HG03066 (cell line): ENCODE measurements at regions not wholly inside any gene's neighbourhood (a gene's known extent, or its start where the extent isn't known, plus 50 kb on each side); places are given as distances from the start of the nearest gene placed in this dataset.

Experiments used
- ATAC-seq: cut with Tn5 transposase; IDR thresholded peaks from one replicate; pipeline ENCODE4 v1.9.1; 2021; ENCODE audit warnings: low read depth; ENCODE audit not compliant: unreplicated experiment

DNA sequence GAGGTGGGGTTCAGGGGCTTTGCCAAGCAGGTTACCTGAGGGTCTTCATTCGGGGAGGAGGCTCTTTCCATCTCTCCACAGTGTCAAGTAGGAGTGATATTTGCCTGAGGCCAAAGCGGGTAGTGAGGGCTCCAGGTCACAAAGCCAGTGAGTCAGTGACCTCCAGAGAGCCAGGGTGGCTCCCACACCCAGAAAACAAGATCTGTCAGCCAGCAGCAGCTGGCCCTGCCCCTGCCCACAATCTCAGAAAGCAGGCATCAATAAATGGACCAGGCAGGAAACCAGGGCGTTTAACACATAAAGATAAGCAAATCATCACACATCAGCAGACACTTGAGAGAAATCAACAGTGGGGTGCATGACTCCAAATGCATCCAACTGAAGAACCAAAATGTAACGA lies 250.8 kb downstream of the CDH26 start:
- no peak for ATAC-seq

DNA sequence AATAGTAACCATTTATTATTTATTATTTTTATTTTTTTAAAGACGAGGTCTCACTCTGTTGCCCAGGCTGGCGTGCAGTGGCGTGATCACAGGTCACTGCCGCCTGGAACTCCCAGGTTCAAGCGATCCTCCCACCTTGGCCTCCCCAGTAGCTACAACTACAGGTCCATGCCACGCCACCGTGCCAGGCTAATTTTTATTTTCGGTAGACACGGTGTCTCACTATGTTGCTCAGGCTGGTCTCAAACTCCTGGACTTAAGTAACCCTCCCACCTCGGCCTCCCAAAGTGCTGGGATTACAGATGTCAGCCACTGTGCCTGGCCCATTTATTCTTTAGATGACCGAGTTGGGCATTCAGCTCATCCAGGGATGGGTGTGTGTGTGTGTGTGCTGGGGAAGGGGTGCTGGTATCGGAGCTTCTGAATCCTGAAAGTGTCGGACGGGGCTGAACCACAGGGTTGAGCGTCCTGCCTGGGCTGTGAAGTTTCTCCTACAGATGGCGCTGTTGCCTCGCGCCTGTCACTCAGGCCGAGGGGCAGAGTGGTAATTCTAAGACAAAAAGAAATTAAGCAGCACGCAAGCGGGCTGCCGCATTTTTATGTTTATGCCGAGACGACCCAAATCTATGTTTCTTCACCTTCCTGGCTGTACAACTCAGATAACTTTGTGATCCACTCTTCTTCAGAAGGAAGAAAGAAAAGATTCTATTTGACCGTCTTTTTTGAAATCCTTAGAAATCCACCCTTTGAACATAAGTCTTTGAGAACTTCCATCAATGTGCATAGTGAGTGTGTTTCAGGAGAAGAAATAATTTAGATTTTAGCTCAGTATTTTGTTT lies 252.8 kb downstream of the CDH26 start:
- peak; percentile 65 for ATAC-seq

DNA sequence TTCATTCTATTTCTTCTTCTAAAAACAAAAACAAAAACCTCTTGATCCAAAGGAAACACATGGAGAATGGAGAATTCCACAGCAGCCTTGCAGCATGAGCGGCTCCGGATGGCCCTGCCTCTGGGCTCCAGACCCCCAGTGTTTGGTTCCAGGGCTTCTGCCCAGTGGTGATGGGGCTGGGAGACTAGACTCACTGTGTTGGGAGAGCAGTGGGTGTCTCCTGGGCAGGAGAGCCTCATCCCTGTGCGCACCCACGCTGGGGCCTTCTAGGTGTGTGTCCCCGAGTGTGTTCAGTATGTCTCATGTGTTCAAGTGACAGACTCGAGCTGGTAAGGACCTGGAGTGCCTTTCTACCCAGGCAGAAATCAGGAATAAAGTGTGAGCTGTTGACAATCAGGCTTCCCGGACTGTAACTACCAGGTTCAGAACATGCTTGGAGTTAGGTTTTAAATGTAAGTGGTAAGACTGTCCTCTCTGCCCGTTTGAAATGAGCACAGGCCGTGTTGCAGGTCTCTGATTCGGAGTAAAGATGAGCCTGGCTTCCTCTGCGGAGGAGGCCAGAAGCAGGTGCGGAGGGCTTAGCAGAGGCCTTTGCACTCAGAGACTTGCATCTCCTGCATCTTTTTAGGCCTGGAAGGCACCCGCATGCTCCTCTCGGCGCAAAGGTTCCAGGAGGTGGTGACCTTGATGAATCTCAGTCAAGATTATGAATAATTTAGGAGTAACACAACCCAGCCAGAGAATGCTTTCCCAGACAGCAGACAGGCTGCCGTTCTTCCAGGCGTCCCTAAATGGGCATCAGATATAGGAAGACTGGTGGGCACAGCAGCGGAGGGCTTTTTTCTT lies 253.6 kb downstream of the CDH26 start:
- no peak for ATAC-seq

DNA sequence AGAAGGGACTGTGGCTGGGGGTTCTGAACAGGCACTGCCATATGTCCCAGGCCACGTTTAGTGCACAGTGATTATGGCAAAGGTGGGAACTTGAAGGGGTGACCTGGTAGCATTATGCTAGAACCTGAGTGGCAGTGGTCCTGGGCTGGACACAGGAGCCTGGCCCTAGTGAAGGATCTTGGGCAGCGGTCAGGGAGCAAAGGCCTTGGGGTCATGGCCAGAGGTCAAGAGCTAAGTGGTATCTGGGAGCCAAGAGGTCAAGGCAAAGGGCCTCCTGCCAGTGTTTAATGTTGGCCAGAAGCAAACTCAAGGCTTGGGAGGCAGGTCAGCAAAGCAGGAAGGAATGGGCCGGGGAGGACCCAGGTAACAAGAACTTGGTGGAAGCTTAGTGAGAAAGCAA lies 254.5 kb downstream of the CDH26 start:
- no peak for ATAC-seq

DNA sequence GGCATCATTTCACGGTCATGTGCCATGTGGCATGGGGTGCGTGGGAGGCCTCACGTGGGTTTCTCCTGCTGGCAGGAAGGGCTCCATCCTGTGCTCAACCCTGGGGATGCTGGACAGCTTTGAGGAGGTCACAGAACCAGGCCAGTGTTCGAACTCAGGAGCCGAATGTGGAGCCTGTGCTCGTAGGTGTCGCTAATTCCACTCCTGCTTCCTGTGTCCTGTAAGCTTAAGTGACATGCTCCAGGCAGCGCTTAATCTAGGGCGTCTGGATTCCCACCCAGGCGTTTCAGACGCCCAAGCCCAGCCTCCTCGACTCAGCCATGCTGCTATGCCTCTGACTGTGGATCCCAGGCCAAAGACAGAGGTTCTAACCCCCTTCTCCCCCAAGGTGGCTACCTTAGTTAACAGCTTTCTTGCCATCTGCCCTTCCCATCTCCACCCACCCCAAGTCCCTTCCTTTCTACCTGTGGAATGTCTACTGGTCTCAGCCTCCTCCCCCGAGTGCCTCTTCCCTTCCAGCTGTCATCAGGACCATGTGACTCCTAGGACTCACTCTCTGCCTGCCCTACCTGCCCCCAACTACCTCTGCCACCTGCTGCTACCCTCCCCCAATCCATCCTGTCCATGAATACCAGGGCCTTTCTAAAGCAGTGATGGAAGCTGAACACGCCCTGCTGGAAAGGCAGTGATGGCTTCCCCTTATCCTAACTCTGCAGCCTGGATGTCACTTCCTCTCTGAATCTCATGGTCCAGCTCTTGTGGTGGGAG lies 255.1 kb downstream of the CDH26 start:
- no peak for ATAC-seq

DNA sequence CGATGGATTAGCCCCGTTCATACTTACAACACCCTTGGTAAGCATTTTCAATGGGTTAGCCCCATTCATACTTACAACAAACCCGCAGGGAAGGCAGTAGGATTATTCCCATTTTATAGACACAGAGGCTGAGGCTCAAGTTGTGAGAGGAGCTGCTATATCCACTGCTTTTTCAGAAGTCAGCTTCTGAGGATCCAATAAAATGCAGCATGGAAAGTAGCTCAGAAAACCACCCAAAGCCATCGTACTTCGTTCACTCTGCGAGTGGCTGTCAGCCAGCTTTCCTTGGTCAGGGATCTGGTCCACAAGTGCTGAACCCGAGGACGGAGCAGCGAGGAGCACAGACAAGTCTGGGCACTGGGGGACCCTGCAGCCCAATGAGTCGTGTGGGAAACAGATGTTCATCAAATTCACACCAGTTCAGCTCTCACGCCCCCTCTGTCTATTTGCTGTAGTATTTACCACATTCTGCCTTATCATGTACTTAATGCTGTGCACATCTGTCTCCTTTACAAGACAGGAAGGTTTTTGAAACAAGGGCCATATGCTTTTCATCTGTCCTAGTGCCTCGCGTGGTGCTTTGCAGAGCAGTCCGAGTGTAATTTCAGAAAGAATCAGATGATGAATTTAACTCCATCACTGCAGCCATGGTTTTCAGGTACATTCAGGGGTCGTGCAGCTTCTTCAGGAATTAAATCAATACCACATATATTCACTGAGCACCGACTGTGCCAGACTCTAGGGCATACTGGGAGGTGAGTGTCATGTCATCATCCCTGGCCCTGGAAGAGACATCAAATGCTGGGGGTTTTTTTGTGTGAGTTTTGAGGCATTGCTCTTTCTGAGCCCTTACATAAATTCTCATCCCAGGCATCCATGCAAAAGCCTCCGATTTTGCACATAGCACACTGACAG lies 256.9 kb downstream of the CDH26 start:
- no peak for ATAC-seq

DNA sequence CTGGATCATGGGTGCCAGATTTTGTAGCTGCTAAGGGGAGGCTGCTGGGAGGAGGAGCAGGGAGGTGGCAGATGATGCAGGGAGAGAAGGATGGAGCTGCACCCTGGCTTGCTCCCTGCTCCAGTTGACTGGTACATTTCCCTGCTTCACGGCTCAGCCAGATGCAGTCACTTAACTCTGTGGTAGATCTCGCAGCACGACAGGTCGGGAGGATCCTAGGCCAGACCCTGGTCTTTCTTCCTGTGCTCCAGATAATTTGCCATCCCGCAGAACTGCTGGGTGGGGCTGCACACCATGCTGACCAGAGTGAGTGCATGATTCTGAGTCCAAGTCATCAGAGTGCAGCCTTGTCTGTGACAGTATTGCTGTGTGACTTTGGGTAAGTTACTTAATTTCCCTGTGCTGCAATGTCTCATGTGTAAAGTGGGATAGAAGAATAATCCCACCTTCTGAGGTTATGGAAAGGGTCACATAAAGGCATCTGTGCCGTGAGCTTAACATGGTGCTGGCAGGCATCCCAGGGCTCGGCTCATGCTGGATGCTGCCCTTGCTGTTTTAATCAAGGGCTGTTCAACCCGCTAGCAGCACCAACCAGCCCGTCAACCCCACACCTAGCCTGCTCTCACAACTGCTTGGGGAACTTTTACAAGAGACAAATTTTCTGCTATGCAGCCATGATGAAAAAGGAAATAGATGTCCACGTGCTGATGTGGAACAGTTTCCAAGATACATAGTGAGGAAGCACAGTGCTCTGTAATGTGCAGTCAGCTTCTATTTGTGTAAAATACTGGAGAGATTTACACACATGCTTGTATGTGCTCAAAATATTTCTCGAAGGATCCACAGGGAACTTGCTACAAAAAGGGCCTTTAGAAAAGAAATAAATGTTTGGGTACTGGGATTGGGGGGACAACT lies 257.9 kb downstream of the CDH26 start:
- no peak for ATAC-seq

DNA sequence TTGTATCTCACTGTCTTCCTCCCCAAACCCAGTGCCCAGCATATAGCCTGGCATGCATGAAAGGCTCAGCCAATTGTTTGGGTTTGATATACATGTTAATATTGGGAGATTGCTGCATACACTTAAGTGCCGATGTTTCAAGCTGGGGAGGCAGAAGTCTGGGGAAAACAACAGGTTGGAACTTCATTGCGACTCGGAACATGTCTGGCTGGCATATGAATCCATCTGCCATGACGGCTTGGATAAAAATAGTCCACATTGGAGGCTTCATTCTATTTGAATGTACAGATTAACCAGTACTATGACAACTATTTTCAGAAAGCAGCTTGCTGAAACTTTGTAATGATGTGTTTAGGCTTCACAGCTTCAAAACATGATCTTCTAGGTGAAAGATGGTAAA lies 261.0 kb downstream of the CDH26 start:
- ATAC-seq, result no peak

DNA sequence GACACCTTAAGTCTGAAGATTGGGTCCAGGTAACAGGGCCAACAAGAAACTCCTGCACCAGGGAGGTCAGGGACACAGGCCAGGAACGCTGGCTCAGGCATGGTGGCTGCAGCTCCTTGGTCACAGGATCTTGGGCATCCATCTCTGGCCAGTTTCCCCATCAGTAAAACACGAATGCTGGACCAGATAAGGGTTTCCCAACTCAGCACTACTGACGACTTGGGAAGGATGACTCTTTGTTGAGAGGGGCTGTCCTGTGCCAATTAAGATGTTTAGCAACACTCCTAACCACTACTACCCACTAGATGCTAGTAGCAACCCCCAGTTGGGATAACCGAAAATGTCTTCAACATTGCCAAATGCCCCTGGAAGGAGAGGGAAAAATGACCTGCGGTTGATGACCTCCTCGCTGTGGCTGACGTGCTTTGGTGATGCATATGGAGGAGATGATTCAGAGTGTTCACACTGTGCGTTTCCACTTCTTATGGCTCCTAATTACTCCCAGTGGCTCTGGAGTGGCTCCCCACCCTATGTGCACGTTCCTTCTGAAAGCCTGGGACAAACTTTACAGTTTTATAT lies 261.9 kb downstream of the CDH26 start:
- no peak for ATAC-seq

DNA sequence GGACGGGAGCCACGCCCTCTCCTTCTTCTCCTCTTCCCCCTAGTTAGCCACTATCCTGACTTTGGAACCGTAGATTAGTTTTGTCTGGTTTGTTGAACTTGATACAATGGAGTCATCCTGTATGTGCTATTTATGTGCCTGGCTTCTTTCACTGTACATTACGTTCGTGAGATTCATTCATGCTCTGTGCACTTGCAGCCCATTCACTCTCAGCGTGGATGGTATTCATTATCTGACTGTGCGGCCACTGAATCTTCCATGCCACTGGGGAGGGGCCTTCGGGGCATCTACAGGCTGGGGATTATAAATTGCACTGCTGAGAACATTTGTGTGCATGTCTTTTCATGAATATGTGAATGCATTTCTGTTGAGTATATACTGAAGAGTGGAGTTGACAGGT lies 262.5 kb downstream of the CDH26 start:
- ATAC-seq, result no peak

DNA sequence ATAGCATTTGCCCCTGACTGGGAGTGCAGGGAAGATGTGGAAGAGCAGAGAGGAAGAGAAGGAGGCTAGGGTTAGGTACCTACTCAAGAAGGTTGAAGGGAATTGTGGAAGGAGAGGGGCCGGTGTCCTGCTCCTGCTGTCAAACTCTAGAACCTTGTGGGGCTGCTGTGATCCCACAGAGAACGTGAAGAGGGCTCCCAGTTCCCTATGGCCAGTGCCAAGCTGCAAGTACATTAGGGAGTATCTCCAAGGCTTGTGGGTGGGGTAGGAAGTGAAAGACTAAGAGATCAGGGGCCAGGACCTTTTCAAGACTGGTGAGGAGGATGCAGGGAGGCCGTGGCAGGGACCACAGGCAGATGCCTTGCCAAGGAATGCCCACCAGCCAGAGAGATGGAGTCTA lies 263.4 kb downstream of the CDH26 start:
- ATAC-seq, result no peak

DNA sequence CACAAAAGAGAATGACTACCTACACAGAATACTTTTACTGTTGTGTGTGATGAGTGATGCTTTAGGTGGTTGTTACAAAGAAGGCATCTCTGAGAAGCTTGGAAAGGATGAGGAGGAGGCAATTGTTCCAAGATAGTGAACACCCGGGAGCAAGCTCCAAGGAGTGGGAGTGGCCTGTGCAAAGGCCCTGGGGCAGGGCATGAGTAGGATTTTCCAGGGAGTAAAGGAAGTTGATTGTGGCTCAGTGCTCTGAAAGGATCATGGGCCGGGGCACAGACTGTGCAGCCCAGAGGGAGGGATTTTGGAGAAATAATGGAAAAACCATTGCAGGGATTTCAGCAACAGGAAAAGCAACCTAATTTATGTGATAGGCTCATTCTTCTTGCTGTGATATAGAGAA lies 264.3 kb downstream of the CDH26 start:
- no peak for ATAC-seq

DNA sequence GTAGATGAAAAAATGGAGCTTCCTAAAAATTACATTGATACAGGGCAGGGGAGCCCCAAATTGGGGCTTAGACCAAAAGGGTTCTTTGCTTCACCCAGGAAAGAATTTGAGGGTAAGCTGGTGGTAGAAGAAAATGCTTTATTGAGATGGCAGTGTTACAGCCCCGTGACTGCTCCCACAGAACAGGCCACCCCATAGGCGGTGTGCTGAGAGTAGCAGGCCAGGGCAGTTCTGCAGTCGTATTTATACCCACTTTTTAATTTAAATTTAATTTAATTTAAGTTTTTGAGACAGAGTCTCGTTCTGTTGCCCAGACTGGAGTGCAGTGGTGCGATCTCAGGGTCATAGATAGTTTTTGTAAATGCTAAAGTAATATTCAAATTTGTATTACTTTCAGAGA lies 265.0 kb downstream of the CDH26 start:
- ATAC-seq, result no peak

DNA sequence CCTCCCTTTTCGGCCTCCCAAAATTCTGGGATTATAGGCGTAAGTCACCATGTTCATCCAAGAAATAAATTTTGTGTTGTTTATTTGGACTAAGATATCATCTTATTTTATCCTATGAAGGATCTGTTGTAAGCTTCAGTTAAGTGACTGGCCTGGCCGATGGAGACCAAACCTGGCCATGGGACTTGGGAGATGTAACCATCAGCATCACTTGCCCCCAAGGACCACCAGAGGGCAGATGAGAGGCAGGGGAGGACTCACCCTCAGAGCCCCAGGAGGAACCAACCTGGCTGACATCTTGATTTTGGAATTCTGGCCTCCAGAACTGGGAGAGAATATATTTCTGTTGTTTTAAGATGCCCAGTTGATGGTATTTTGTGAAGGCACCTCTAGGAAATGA lies 266.7 kb downstream of the CDH26 start:
- no peak for ATAC-seq

DNA sequence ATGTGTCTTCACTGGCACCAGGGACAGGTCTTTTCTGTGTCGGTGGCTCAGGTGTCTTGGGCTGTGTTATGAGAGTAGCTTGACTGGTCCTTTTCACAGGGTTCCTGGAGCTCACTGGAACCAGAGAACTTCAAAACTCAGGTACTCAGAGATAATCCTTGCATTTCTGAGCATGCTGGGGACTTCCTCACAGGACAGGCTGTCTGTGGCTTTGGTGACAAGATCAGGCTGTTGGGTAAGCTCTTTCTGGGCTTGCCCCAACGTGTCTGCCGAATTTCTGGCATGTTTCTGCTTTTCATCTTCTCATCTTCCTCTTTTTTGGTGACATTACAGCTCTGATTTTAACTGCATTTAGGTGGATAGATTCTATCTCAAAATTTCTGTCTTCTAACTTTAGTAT lies 270.0 kb downstream of the CDH26 start:
- no peak for ATAC-seq

DNA sequence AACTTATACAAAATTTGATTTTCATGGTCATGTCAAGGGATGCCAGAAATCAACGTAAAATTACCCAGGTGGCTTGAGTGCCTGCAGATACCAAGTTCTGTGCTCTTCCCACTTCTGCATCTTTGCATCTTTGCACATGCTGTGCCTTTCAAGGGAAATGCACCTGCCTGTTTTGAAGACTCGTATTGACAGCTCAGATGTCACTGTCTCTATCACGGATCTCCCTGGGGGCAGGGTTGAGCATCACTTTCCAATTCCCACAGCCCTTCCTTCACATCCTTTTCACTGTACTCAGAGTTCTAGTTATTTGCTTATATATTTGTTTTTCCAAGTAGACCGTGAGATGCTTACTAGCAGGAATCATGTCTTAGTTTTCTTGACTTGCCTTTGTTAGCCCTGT lies 274.2 kb downstream of the CDH26 start:
- ATAC-seq, result no peak

DNA sequence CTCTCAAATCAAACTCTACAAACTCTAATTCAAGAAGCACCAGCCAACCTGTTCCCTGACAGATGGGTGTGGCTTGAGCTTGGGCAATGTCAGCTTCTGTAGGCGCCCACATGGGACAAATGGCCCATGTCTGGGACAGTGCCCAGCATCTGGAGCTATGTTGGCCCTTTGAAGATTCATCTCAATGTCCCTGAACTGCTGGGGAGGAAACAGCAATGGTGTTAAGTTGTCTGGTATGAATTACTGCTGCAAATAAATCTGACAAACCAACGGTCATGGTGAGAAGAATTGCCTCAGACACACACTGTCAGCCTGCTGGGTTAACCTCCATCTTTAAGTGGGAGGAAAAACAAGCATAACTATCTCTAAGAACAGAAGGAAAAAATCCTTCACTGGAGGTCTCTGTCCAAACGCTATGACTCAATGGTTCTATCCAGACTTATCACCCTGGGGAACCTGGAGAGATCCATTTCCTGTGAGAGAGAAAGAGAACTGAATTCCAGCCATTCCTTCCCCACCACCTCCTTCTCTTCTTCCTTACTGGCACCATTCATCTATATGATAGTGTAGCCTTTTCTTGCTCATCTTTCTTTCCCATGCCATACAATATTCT lies 274.9 kb downstream of the CDH26 start:
- no peak for ATAC-seq

DNA sequence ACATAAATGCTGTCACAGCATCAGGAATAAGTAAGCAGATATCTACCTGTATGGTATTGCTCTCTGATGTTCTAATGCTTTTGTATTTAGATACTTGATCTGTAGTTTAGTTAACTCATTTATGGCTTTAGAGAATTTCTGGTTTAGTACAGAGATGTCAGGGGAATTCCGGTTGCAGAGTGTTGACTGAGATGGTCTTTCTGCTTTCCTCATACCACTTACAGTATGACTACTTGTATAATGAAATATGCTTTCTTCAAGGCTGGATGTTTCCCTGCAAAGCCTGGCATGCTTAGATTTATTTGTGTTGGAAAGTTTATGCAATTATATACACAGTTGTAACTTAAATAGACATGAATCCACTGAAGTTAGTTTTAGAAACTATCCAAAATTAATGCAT lies 278.4 kb downstream of the CDH26 start:
- no peak for ATAC-seq
